Muscle of back (tissue), 3 donors: ENCODE measurements at regions not wholly inside any gene's neighbourhood (a gene's known extent, or its start where the extent isn't known, plus 50 kb on each side); places are given as distances from the start of the nearest gene placed in this dataset.

Experiments used
- DNase-seq, 3 donors: peaks; one replicate each; pipeline versions ENCODE4 v3.0.0 to v3.0.0-alpha.2; 2013

GRCh38 chr5:60260658-60261057, 367.1 kb upstream of the PDE4D start:
- DNase-seq: no peak

- no peak for DNase-seq
Measured at GRCh38 chr5:60259730-60260129, 366.2 kb upstream of the PDE4D start.

GRCh38 chr5:60257596-60258271, 364.2 kb upstream of the PDE4D start:
- no peak for DNase-seq

GRCh38 chr5:60256546-60256945, 363.0 kb upstream of the PDE4D start:
- DNase-seq: no peak

- peak in 2 of 3 donors; percentile 8 to 22 for DNase-seq
Measured at GRCh38 chr5:60248901-60249300, 355.4 kb upstream of the PDE4D start.

- no peak for DNase-seq
Measured at GRCh38 chr5:60243713-60244112, 350.2 kb upstream of the PDE4D start.

- no peak for DNase-seq
Measured at GRCh38 chr5:60232036-60232795, 338.7 kb upstream of the PDE4D start.

- DNase-seq: no peak
Measured at GRCh38 chr5:60230456-60230855, 336.9 kb upstream of the PDE4D start.

GRCh38 chr5:60229691-60230185, 336.2 kb upstream of the PDE4D start:
- peak; percentile 17 to 64 (median 26) for DNase-seq

- no peak for DNase-seq
Measured at GRCh38 chr5:60228676-60229075, 335.1 kb upstream of the PDE4D start.

- no peak for DNase-seq
Measured at GRCh38 chr5:60226128-60226527, 332.6 kb upstream of the PDE4D start.

- DNase-seq: no peak
Measured at GRCh38 chr5:60223342-60223741, 329.8 kb upstream of the PDE4D start.

GRCh38 chr5:60219921-60220320, 326.4 kb upstream of the PDE4D start:
- no peak for DNase-seq

GRCh38 chr5:60210810-60211209, 317.3 kb upstream of the PDE4D start:
- no peak for DNase-seq

- DNase-seq: no peak
Measured at GRCh38 chr5:60209146-60209840, 315.8 kb upstream of the PDE4D start.

GRCh38 chr5:60208716-60209115, 315.2 kb upstream of the PDE4D start:
- DNase-seq: peak in 1 of 3 donors; percentile 23

GRCh38 chr5:60207040-60207439, 313.5 kb upstream of the PDE4D start:
- DNase-seq: no peak

GRCh38 chr5:60206234-60206633, 312.7 kb upstream of the PDE4D start:
- no peak for DNase-seq

GRCh38 chr5:60205071-60205470, 311.5 kb upstream of the PDE4D start:
- DNase-seq: no peak

GRCh38 chr5:60196385-60197113, 303.0 kb upstream of the PDE4D start:
- peak in 1 of 3 donors; percentile 92 for DNase-seq

- DNase-seq: no peak
Measured at GRCh38 chr5:60195551-60195950, 302.0 kb upstream of the PDE4D start.

GRCh38 chr5:60195083-60195482, 301.6 kb upstream of the PDE4D start:
- no peak for DNase-seq
